Sigmoid colon (tissue), 6 donors: ENCODE measurements at regions not wholly inside any gene's neighbourhood (a gene's known extent, or its start where the extent isn't known, plus 50 kb on each side); places are given as distances from the start of the nearest gene placed in this dataset.

Experiments
- DNase-seq: peaks from one replicate; pipeline ENCODE4 v3.0.0-alpha.2; 2019
- H3K27ac ChIP-seq, 4 donors: fragments of 200-600 bp; sonication (generic); one replicate each; pipeline ENCODE4 v1.5.1; 2016 to 2019; ENCODE audit warnings: mild to moderate bottlenecking in 1 of 4
- H3K27me3 ChIP-seq, 3 donors: fragments of 200-600 bp; sonication (generic); one replicate each; pipeline ENCODE4 v1.5.1; 2019; ENCODE audit warnings: mild to moderate bottlenecking in 1 of 3
- H3K36me3 ChIP-seq, 4 donors: fragments of 200-600 bp; sonication (generic); one replicate each; pipeline ENCODE4 v1.5.1; 2016 to 2019
- H3K4me1 ChIP-seq, 4 donors: fragments of 200-600 bp; sonication (generic); one replicate each; pipeline ENCODE4 v1.5.1; 2017 to 2019
- H3K4me3 ChIP-seq, 4 donors: fragments of 200-600 bp; sonication (generic); one replicate each; pipeline ENCODE4 v1.5.1; 2017 to 2019; ENCODE audit warnings: mild to moderate bottlenecking in 2 of 4, moderate library complexity in 1 of 4
- H3K9me3 ChIP-seq, 4 donors: fragments of 200-600 bp in 3 of 4; sonication (generic) in 3 of 4; one replicate each; pipeline versions ENCODE4 v1.5.1 to v1.6.1; 2013 to 2019
- CTCF ChIP-seq, 4 experiments: fragments of 450-650 bp in 3 of 4; fragments of 200-600 bp in 1 of 4; IDR thresholded peaks; one replicate each; pipeline ENCODE4 v1.5.1; 2016 to 2019; ENCODE audit warnings: antibody characterized with exemption in 4 of 4, mild to moderate bottlenecking in 3 of 4, moderate library complexity in 2 of 4
- EP300 ChIP-seq, 4 donors: sonication (generic); formaldehyde crosslinking; IDR thresholded peaks; one replicate each; pipeline ENCODE4 v1.6.1; 2017; ENCODE audit warnings: antibody characterized with exemption in 4 of 4
- POLR2A ChIP-seq, 2 donors: fragments of 450-650 bp; IDR thresholded peaks; one replicate each; pipeline ENCODE4 v1.6.1; 2016; ENCODE audit warnings: antibody characterized with exemption in 2 of 2, mild to moderate bottlenecking in 2 of 2, moderate library complexity in 2 of 2
- POLR2AphosphoS5 ChIP-seq, 4 donors: sonication (generic); formaldehyde crosslinking; IDR thresholded peaks; one replicate each; pipeline ENCODE4 v1.6.1; 2017; ENCODE audit warnings: antibody characterized with exemption in 4 of 4
- WGBS, 2 donors: extraction: QIAGEN DNeasy Blood & Tissue Kit; methylation state at CpG; one replicate each; pipeline ENCODE4 v1.1.7; 2013; 5-methylcytosine and 5-hydroxymethylcytosine counted together
- intact Hi-C: fragments of 100-400 bp; cut with DNase I; formaldehyde crosslinking; loops from one replicate; pipeline ENCODE4 v1.15.1; 2023
- donor health status: healthy with polysubstance abuse.
- donor health status: healthy.

GRCh38 chr3:64304828-64305410, 79.7 kb upstream of the PRICKLE2 start:
- Histone ChIP-seq H3K27ac (no peak overlapping the region), H3K27me3 (no peaks in the 10 kb centered on the region), H3K36me3 (no peaks in the 10 kb centered on the region), H3K9me3 (no peaks in the 10 kb centered on the region), H3K4me3 (no peak overlapping the region), H3K4me1 (peaks cover 0 to 4% (median 0%) of the 10 kb centered on the region in 4 donors)
- TF ChIP-seq POLR2A (IDR thresholded peaks at IDR 0.05): no peak
- no peak for TF ChIP-seq POLR2AphosphoS5 (IDR thresholded peaks at IDR 0.05)
- TF ChIP-seq EP300 (IDR thresholded peaks at IDR 0.05): no peak
- TF ChIP-seq CTCF (IDR thresholded peaks at IDR 0.05): no peak
- intact Hi-C loops: no loop called here
- no peak for DNase-seq
- 92 to 93% methylated on average over 8 of the region's 8 CpGs for WGBS, 2 donors

GRCh38 chr3:64303881-64304280, 78.6 kb upstream of the PRICKLE2 start:
- intact Hi-C loops: no loop called here
- Histone ChIP-seq H3K4me3 (no peak overlapping the region), H3K4me1 (peaks cover 0 to 4% (median 0%) of the 10 kb centered on the region in 4 donors), H3K36me3 (no peaks in the 10 kb centered on the region), H3K27ac (no peak overlapping the region), H3K9me3 (no peaks in the 10 kb centered on the region), H3K27me3 (no peaks in the 10 kb centered on the region)
- WGBS, 2 donors: 89 to 94% methylated on average over 6 of the region's 6 CpGs
- DNase-seq: no peak
- TF ChIP-seq POLR2A (IDR thresholded peaks at IDR 0.05) (no peak), EP300 (IDR thresholded peaks at IDR 0.05) (no peak)

GRCh38 chr3:64303401-64303800, 78.1 kb upstream of the PRICKLE2 start:
- Histone ChIP-seq H3K9me3 (no peaks in the 10 kb centered on the region), H3K27me3 (no peaks in the 10 kb centered on the region), H3K36me3 (no peaks in the 10 kb centered on the region), H3K27ac (no peak overlapping the region), H3K4me3 (no peak overlapping the region), H3K4me1 (peaks cover 0 to 4% (median 0%) of the 10 kb centered on the region in 4 donors)
- 89% methylated on average over 6 of the region's 6 CpGs for WGBS, 2 donors
- TF ChIP-seq EP300 (IDR thresholded peaks at IDR 0.05) (no peak), CTCF (IDR thresholded peaks at IDR 0.05) (no peak), POLR2A (IDR thresholded peaks at IDR 0.05) (no peak), POLR2AphosphoS5 (IDR thresholded peaks at IDR 0.05) (no peak)
- no peak for DNase-seq
- intact Hi-C loops: no loop called here

GRCh38 chr3:64301476-64301875, 76.2 kb upstream of the PRICKLE2 start:
- no peaks in the 10 kb centered on the region for H3K27me3 ChIP-seq
- H3K4me1 ChIP-seq: peaks cover 0 to under 1% (median 0%) of the 10 kb centered on the region in 4 donors
- no peaks in the 10 kb centered on the region for H3K36me3 ChIP-seq
- DNase-seq: no peak
- no peak overlapping the region for H3K27ac ChIP-seq
- TF ChIP-seq EP300 (IDR thresholded peaks at IDR 0.05) (no peak), POLR2AphosphoS5 (IDR thresholded peaks at IDR 0.05) (no peak), CTCF (IDR thresholded peaks at IDR 0.05) (no peak), POLR2A (IDR thresholded peaks at IDR 0.05) (no peak)
- no peak overlapping the region for H3K4me3 ChIP-seq
- intact Hi-C loops: no loop called here
- 63 to 91% methylated on average over 2 of the region's 2 CpGs for WGBS, 2 donors
- H3K9me3 ChIP-seq: no peaks in the 10 kb centered on the region

GRCh38 chr3:64300790-64301423, 75.6 kb upstream of the PRICKLE2 start:
- Histone ChIP-seq H3K27ac (no peak overlapping the region), H3K9me3 (no peaks in the 10 kb centered on the region), H3K4me3 (no peak overlapping the region), H3K27me3 (no peaks in the 10 kb centered on the region), H3K36me3 (no peaks in the 10 kb centered on the region), H3K4me1 (peaks cover 0 to 2% (median under 1%) of the 10 kb centered on the region in 4 donors)
- no peak for DNase-seq
- no peak for TF ChIP-seq POLR2A (IDR thresholded peaks at IDR 0.05)
- TF ChIP-seq POLR2AphosphoS5 (IDR thresholded peaks at IDR 0.05): no peak
- TF ChIP-seq EP300 (IDR thresholded peaks at IDR 0.05): no peak
- TF ChIP-seq CTCF (IDR thresholded peaks at IDR 0.05): no peak
- intact Hi-C loops: no loop called here
- WGBS, 2 donors: 19 to 57% methylated on average over 1 of the region's 1 CpG
